Mesothelial cell of epicardium (in vitro differentiated cells): ENCODE measurements at regions not wholly inside any gene's neighbourhood (a gene's known extent, or its start where the extent isn't known, plus 50 kb on each side); places are given as distances from the start of the nearest gene placed in this dataset.

Experiments
- DNase-seq, 2 experiments: peaks; one replicate each; pipeline ENCODE4 v3.0.0; 2021; ENCODE audit warnings: low spot score in 2 of 2; ENCODE audit not compliant: unreplicated experiment in 2 of 2
- H3K27ac Mint-ChIP-seq: 2 replicates; pipeline ENCODE4 v1.8.0; 2021; ENCODE audit warnings: mixed read lengths
- H3K27me3 Mint-ChIP-seq: 2 replicates; pipeline ENCODE4 v1.8.0; 2021; ENCODE audit warnings: low read depth, mixed read lengths
- H3K36me3 Mint-ChIP-seq: 2 replicates; pipeline ENCODE4 v1.8.0; 2021; ENCODE audit warnings: mixed read lengths
- H3K4me1 Mint-ChIP-seq: 2 replicates; pipeline ENCODE4 v1.8.0; 2021; ENCODE audit warnings: mixed read lengths
- H3K4me3 Mint-ChIP-seq: 2 replicates; pipeline ENCODE4 v1.8.0; 2021; ENCODE audit warnings: mild to moderate bottlenecking, moderate library complexity, mixed read lengths
- H3K9me3 Mint-ChIP-seq: 2 replicates; pipeline ENCODE4 v1.8.0; 2021; ENCODE audit warnings: mixed read lengths
- CTCF ChIP-seq: fragments of 200-600 bp; sonication (generic); IDR thresholded peaks from one replicate; pipeline ENCODE4 v1.5.0; 2021; ENCODE audit warnings: antibody characterized with exemption; ENCODE audit not compliant: unreplicated experiment

GRCh38 chr6:26312501-26313397, 52.2 kb upstream of the BTN3A2 start:
- Mint-ChIP-seq H3K27me3 (peaks cover 2% of the 10 kb centered on the region), H3K36me3 (no peaks in the 10 kb centered on the region), H3K4me1 (peaks cover 16% of the 10 kb centered on the region), H3K27ac (peak overlapping the region; percentile 72), H3K4me3 (peak overlapping the region; percentile 74), H3K9me3 (no peaks in the 10 kb centered on the region)
- peak; percentile 45 to 82 for DNase-seq
- no peak for TF ChIP-seq CTCF
